K562 (cell line): ENCODE measurements at regions not wholly inside any gene's neighbourhood (a gene's known extent, or its start where the extent isn't known, plus 50 kb on each side); places are given as distances from the start of the nearest gene placed in this dataset.

ENCODE experiments used
- ATAC-seq: fragments of 200-7000 bp; cut with Tn5 transposase; 3 replicates; pipeline ENCODE4 v1.9.1; 2020; ENCODE audit warnings: moderate library complexity
- BruUV-seq: library from RNA; stranded (reverse); fragments of 400-500 nt; replicated peaks from 2 replicates; lab custom pipeline; 2021; lab: Mats Ljungman, UMichigan
- CTCF ChIA-PET: fragments of 300-600 bp; formaldehyde crosslinking; extraction: SDS; loops from one replicate; lab custom pipeline; 2021; ENCODE audit warnings: low intra/inter-chr PET ratio; lab: Yijun Ruan, JAX
- POLR2A ChIA-PET: fragments of 300-600, 350-650 bp; sonication (Branson Sonifier 250); formaldehyde crosslinking; extraction: SDS; loops from one replicate; lab custom pipeline; 2021; ENCODE audit warnings: antibody characterized with exemption, inconsistent platforms; lab: Yijun Ruan, JAX
- DNase-seq, 4 experiments: peaks; one replicate each; pipeline versions ENCODE4 v3.0.0 to v3.0.0-alpha.2; 2011 to 2018; ENCODE audit warnings: low spot score in 3 of 4, mixed read lengths in 3 of 4; ENCODE audit errors: extremely low read depth in 1 of 4
- FAIRE-seq: peaks from 2 replicates; lab custom pipeline; 2011; peaks lifted over from hg19 to GRCh38; lab: Jason Lieb, UNC
- H2AFZ ChIP-seq: 2 replicates; pipeline ENCODE4 v1.6.0; 2011; ENCODE audit warnings: low read depth, low read length, control low read depth, inconsistent platforms
- H3K27ac ChIP-seq: fragments of 200-600 bp; 3 replicates; pipeline ENCODE4 v1.8.0; 2011; ENCODE audit warnings: low read depth, mild to moderate bottlenecking, control low read depth, inconsistent platforms, low read length, moderate library complexity, mixed read lengths; ENCODE audit errors: extremely low read depth
- H3K27me3 ChIP-seq, 2 experiments: fragments of 300-600 bp in 1 of 2; 2 replicates in 1 of 2; 3 replicates in 1 of 2; pipeline versions ENCODE4 v1.6.0 to v1.8.0; 2011; ENCODE audit warnings: inconsistent platforms in 2 of 2, low read length in 2 of 2, mild to moderate bottlenecking in 1 of 2, mixed read lengths in 1 of 2, moderate library complexity in 1 of 2; ENCODE audit not compliant: control insufficient read depth in 2 of 2, insufficient read depth in 2 of 2
- H3K36me3 ChIP-seq: fragments of 300-600 bp; 3 replicates; pipeline ENCODE4 v1.8.0; 2011; ENCODE audit warnings: mild to moderate bottlenecking, low read length, inconsistent platforms; ENCODE audit not compliant: control insufficient read depth, insufficient read depth
- H3K4me1 ChIP-seq, 2 experiments: fragments of 200-600 bp in 1 of 2; replicated peaks in 1 of 2; 2 replicates in 1 of 2; 3 replicates in 1 of 2; pipeline versions ENCODE4 v1.5.1 to v1.8.0; 2011; ENCODE audit warnings: inconsistent platforms in 2 of 2, low read length in 2 of 2, mild to moderate bottlenecking in 1 of 2, mixed read lengths in 1 of 2, moderate library complexity in 1 of 2; ENCODE audit not compliant: control insufficient read depth in 2 of 2, insufficient read depth in 2 of 2
- H3K4me2 ChIP-seq: 2 replicates; pipeline ENCODE4 v1.6.1; 2011; ENCODE audit warnings: low read length, control low read depth, inconsistent platforms, mixed read lengths; ENCODE audit not compliant: insufficient read depth
- H3K4me3 ChIP-seq: fragments of 200-600 bp; sonication (generic), shearing (Covaris generic); 2 replicates; pipeline ENCODE4 v1.5.1; 2016; ENCODE audit warnings: control low read depth, inconsistent platforms
- H3K79me2 ChIP-seq: fragments of 200-600 bp; 3 replicates; pipeline ENCODE4 v1.8.0; 2011; ENCODE audit warnings: low read length, inconsistent platforms; ENCODE audit not compliant: control insufficient read depth, insufficient read depth
- H3K9ac ChIP-seq, 2 experiments: 2 replicates each; pipeline versions ENCODE4 v1.6.0 to v1.6.1; 2011; ENCODE audit warnings: low read depth in 2 of 2, low read length in 2 of 2, control low read depth in 1 of 2, inconsistent platforms in 1 of 2, mild to moderate bottlenecking in 1 of 2, mixed read lengths in 1 of 2; ENCODE audit not compliant: insufficient read depth in 1 of 2
- H3K9me1 ChIP-seq: one replicate; pipeline ENCODE4 v1.6.0; 2011; ENCODE audit warnings: inconsistent platforms, mild to moderate bottlenecking, low read length, moderate library complexity; ENCODE audit not compliant: control insufficient read depth, insufficient read depth
- H3K9me3 ChIP-seq: replicated peaks from 2 replicates; pipeline ENCODE4 v1.5.1; 2011; ENCODE audit warnings: low read depth, low read length, inconsistent platforms; ENCODE audit not compliant: control insufficient read depth, insufficient read depth
- H4K20me1 ChIP-seq: replicated peaks from 2 replicates; pipeline ENCODE4 v1.6.1; 2011; ENCODE audit warnings: low read length, inconsistent platforms, mixed read lengths; ENCODE audit not compliant: control insufficient read depth, insufficient read depth
- GATA2 ChIP-seq: sonication (generic); formaldehyde crosslinking; IDR thresholded peaks from 2 replicates; pipeline ENCODE4 v1.4.0; 2020; ENCODE audit warnings: mild to moderate bottlenecking, missing genetic modification reagents
- MAFF ChIP-seq: IDR thresholded peaks from 2 replicates; pipeline ENCODE4 v1.6.1; 2012; ENCODE audit warnings: low read length, improper control_type of control experiment
- MAZ ChIP-seq, 2 experiments: fragments of 450-650 bp in 1 of 2; sonication (generic) in 1 of 2; formaldehyde crosslinking; IDR thresholded peaks in 1 of 2; conservative IDR thresholded peaks in 1 of 2; 2 replicates each; pipeline versions ENCODE4 v1.4.0 to v1.5.0; 2020; ENCODE audit warnings: mild to moderate bottlenecking in 1 of 2, missing genetic modification reagents in 1 of 2
- NBN ChIP-seq: fragments of 450-650 bp; IDR thresholded peaks from 2 replicates; pipeline ENCODE4 v1.6.1; 2016; ENCODE audit warnings: low read depth, mild to moderate bottlenecking
- PYGO2 ChIP-seq: fragments of 450-650 bp; IDR thresholded peaks from 2 replicates; pipeline ENCODE4 v1.6.1; 2016; ENCODE audit warnings: mild to moderate bottlenecking, missing genetic modification characterization, moderate library complexity, missing compliant biosample characterization
- RBFOX2 ChIP-seq: fragments of 200-400 bp; formaldehyde crosslinking; IDR thresholded peaks from 2 replicates; pipeline ENCODE4 v1.6.1; 2017; ENCODE audit warnings: low read depth, mild to moderate bottlenecking, low read length, moderate library complexity
- SRSF3 ChIP-seq: fragments of 200-400 bp; formaldehyde crosslinking; IDR thresholded peaks from 2 replicates; pipeline ENCODE4 v1.6.1; 2016; ENCODE audit warnings: mild to moderate bottlenecking, low read length, moderate library complexity; ENCODE audit not compliant: insufficient read depth
- ZNF316 ChIP-seq: fragments of 450-650 bp; IDR thresholded peaks from 2 replicates; pipeline ENCODE4 v1.6.1; 2016
- ZNF79 ChIP-seq: fragments of 250-450 bp; sonication (Bioruptor Pico); IDR thresholded peaks from 2 replicates; pipeline ENCODE4 v1.4.0; 2020; ENCODE audit warnings: low read depth, mild to moderate bottlenecking, moderate library complexity
- WGBS: fragments of 100-300 bp; shearing (Covaris generic); methylation state at CpG from one replicate; pipeline ENCODE4 v1.1.6; 2016; ENCODE audit warnings: low coverage, mixed read lengths; ENCODE audit not compliant: insufficient coverage; ENCODE audit errors: missing lambda C conversion rate; 5-methylcytosine and 5-hydroxymethylcytosine counted together
- in situ Hi-C: fragments of 300-500 bp; cut with MboI; formaldehyde crosslinking; loops from 4 replicates; pipeline ENCODE4 v1.15.0; 2018; ENCODE audit warnings: inconsistent platforms, mixed read lengths
- intact Hi-C: fragments of 100-400 bp; cut with micrococcal nuclease; formaldehyde crosslinking; loops from 2 replicates; pipeline ENCODE4 v1.14.2; 2022
- TF ChIP-seq, protein P1 (sequence below): fragments of 450-650 bp; conservative IDR thresholded peaks from 2 replicates; pipeline ENCODE4 v1.6.1; 2016; ENCODE audit warnings: missing genetic modification characterization, low read depth, mild to moderate bottlenecking, missing compliant biosample characterization, moderate library complexity
- TF ChIP-seq, protein P2 (sequence below): fragments of 200-400 bp; formaldehyde crosslinking; IDR thresholded peaks from 2 replicates; pipeline ENCODE4 v1.6.1; 2017; ENCODE audit warnings: mild to moderate bottlenecking, low read depth, low read length, moderate library complexity

DNA sequence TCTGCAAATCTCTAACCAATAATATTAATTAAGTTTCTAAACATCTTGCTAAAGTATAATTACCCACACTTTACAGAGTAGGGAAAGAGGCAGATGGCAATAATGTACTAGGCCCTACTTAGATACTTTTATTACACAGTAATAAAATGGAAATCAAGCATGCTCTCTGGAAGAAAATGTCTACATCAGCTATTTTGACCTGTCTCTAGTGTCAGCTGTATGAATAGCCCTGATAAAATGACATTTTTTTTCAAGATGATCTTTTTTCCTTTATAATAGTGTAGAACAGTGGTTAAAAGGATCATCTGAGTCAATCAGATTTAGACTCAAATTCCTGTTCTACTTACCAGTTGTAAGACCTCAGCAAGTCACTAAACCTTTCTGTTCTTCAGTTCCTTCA is 397.3 kb downstream of the GRB14 start:
- POLR2A ChIA-PET = interaction anchor here (0.6 kb wide), 1 partner anchor 11 kb away, joined by 3 read pairs; no protein-coding TSS in a partner anchor
- peak; percentile 31; the same call in 1 of the 2 replicates for TF ChIP-seq MAFF
- no peak for TF ChIP-seq PYGO2
- peak; percentile 12; the same call in 1 of the 2 replicates for TF ChIP-seq ZNF316
- Histone ChIP-seq H3K79me2 (no peaks in the 10 kb centered on the region), H3K4me2 (no peak overlapping the region), H3K4me3 (no peak overlapping the region), H3K27ac (no peak overlapping the region), H2AFZ (no peak overlapping the region), H3K9me1 (no peaks in the 10 kb centered on the region), H3K27me3 (no peaks in the 10 kb centered on the region), H3K36me3 (no peaks in the 10 kb centered on the region), H3K9ac (no peak overlapping the region), H4K20me1 (no peaks in the 10 kb centered on the region), H3K4me1 (no peaks in the 10 kb centered on the region), H3K9me3 (no peaks in the 10 kb centered on the region; the same call in 1 of the 2 replicates)
- no peak for ATAC-seq
- no peak for FAIRE-seq
- DNase-seq = no peak
- CTCF ChIA-PET = no interaction called here
- intact Hi-C loops = no loop called here
- no TSS peak for BruUV-seq
- in situ Hi-C loops = no loop called here

DNA sequence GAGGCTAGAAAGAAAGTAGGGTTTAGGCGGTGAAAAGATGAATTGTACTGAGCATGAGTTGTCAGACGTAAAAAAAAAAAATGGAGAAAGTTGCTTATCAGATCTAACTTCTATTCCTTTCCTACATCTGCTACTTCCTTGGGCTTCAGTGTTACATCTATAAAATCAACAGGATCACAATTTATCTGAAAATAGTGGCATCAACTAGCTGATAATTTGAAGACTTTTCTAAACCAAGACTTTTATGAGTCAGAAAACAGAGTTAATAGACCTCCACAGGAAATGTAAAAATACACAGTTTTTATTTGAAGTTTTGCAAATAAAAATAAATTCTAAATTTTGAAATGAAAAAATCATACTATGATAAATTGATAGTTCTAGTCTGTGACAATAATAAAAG is 399.8 kb downstream of the GRB14 start:
- POLR2A ChIA-PET = no interaction called here
- no TSS peak for BruUV-seq
- no peak for TF ChIP-seq NBN
- no peak for TF ChIP-seq SRSF3
- no peak for TF ChIP-seq ZNF79
- TF ChIP-seq GATA2 (CRISPR knock-in tag) = no peak
- TF ChIP-seq, protein P1, sequence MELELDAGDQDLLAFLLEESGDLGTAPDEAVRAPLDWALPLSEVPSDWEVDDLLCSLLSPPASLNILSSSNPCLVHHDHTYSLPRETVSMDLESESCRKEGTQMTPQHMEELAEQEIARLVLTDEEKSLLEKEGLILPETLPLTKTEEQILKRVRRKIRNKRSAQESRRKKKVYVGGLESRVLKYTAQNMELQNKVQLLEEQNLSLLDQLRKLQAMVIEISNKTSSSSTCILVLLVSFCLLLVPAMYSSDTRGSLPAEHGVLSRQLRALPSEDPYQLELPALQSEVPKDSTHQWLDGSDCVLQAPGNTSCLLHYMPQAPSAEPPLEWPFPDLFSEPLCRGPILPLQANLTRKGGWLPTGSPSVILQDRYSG (tag) = no peak
- TF ChIP-seq MAZ (CRISPR knock-in tag; conservative IDR thresholded peaks at IDR 0.05 in 1 of 2, IDR thresholded peaks at IDR 0.05 in 1 of 2) = no peak
- TF ChIP-seq, protein P2, sequence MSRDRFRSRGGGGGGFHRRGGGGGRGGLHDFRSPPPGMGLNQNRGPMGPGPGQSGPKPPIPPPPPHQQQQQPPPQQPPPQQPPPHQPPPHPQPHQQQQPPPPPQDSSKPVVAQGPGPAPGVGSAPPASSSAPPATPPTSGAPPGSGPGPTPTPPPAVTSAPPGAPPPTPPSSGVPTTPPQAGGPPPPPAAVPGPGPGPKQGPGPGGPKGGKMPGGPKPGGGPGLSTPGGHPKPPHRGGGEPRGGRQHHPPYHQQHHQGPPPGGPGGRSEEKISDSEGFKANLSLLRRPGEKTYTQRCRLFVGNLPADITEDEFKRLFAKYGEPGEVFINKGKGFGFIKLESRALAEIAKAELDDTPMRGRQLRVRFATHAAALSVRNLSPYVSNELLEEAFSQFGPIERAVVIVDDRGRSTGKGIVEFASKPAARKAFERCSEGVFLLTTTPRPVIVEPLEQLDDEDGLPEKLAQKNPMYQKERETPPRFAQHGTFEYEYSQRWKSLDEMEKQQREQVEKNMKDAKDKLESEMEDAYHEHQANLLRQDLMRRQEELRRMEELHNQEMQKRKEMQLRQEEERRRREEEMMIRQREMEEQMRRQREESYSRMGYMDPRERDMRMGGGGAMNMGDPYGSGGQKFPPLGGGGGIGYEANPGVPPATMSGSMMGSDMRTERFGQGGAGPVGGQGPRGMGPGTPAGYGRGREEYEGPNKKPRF = no peak
- TF ChIP-seq RBFOX2 = no peak

More for the DNA sequence above, 399.8 kb downstream of the GRB14 start:
- in situ Hi-C loops (no loop called here), intact Hi-C loops (no loop called here)
- no peaks in the 10 kb centered on the region for H3K4me1 ChIP-seq
- DNase-seq (no peak), FAIRE-seq (no peak), ATAC-seq (no peak)
- H3K4me3 ChIP-seq = no peak overlapping the region
- WGBS = 4% methylated on average over 2 of the region's 2 CpGs
- no peaks in the 10 kb centered on the region for H4K20me1 ChIP-seq
- no peaks in the 10 kb centered on the region for H3K79me2 ChIP-seq
- no peak overlapping the region for H2AFZ ChIP-seq
- no peaks in the 10 kb centered on the region for H3K36me3 ChIP-seq
- H3K27ac ChIP-seq = no peak overlapping the region
- CTCF ChIA-PET = no interaction called here
- H3K9me3 ChIP-seq = no peaks in the 10 kb centered on the region; the same call in 1 of the 2 replicates
- H3K27me3 ChIP-seq = no peaks in the 10 kb centered on the region
- H3K9ac ChIP-seq = no peak overlapping the region
- H3K4me2 ChIP-seq = no peak overlapping the region
- H3K9me1 ChIP-seq = no peaks in the 10 kb centered on the region
